ENCODE measurements at regions not wholly inside any gene's neighbourhood (a gene's known extent, or its start where the extent isn't known, plus 50 kb on each side); places are given as distances from the start of the nearest gene placed in this dataset.
A peak's percentile ranks its signal among the peaks of the same experiment; 100 is the strongest.

GRCh38 chr17:73820686-73821448 is 176.6 kb upstream of the SDK2 start:
- no peak for DNase-seq

- DNase-seq = no peak
Measured at GRCh38 chr17:73821665-73822064, 177.4 kb upstream of the SDK2 start.

GRCh38 chr17:73822371-73822770 is 178.1 kb upstream of the SDK2 start:
- DNase-seq = no peak

- no peak for DNase-seq
Measured at GRCh38 chr17:73823684-73824083, 179.4 kb upstream of the SDK2 start.

- DNase-seq = no peak
Measured at GRCh38 chr17:73824321-73824720, 180.1 kb upstream of the SDK2 start.

GRCh38 chr17:73826181-73826871 is 182.1 kb upstream of the SDK2 start:
- no peak for DNase-seq

- no peak for DNase-seq
Measured at GRCh38 chr17:73826872-73827228, 182.6 kb upstream of the SDK2 start.

GRCh38 chr17:73827627-73828291 is 183.5 kb upstream of the SDK2 start:
- no peak for DNase-seq

- no peak for DNase-seq
Measured at GRCh38 chr17:73829676-73830280, 185.5 kb upstream of the SDK2 start.

- DNase-seq = no peak
Measured at GRCh38 chr17:73831699-73832098, 187.5 kb upstream of the SDK2 start.

- DNase-seq = no peak
Measured at GRCh38 chr17:73833775-73834488, 189.7 kb upstream of the SDK2 start.

GRCh38 chr17:73834684-73835343 is 190.6 kb upstream of the SDK2 start:
- no peak for DNase-seq

GRCh38 chr17:73835605-73836004 is 191.4 kb upstream of the SDK2 start:
- no peak for DNase-seq

- no peak for DNase-seq
Measured at GRCh38 chr17:73838815-73839214, 194.6 kb upstream of the SDK2 start.

- no peak for DNase-seq
Measured at GRCh38 chr17:73840829-73841228, 196.6 kb upstream of the SDK2 start.

- DNase-seq = peak; percentile 19
Measured at GRCh38 chr17:73841431-73842060, 197.3 kb upstream of the SDK2 start.

- DNase-seq = no peak
Measured at GRCh38 chr17:73847952-73848351, 203.7 kb upstream of the SDK2 start.

GRCh38 chr17:73850426-73850825 is 206.2 kb upstream of the SDK2 start:
- DNase-seq = no peak

- no peak for DNase-seq
Measured at GRCh38 chr17:73851091-73851490, 206.8 kb upstream of the SDK2 start.

GRCh38 chr17:73851921-73852320 is 207.7 kb upstream of the SDK2 start:
- DNase-seq = no peak

- DNase-seq = no peak
Measured at GRCh38 chr17:73855720-73856333, 211.6 kb upstream of the SDK2 start.

Data from NCI-H2107 (cell line).